ENCODE measurements at regions not wholly inside any gene's neighbourhood (a gene's known extent, or its start where the extent isn't known, plus 50 kb on each side); places are given as distances from the start of the nearest gene placed in this dataset.

- intact Hi-C loops (cut with micrococcal nuclease), result no loop called here
- H3K4me1 ChIP-seq (ENCODE audit: control insufficient read depth in 2 of 2, insufficient read depth in 2 of 2, low read length in 2 of 2), result no peaks in the 10 kb centered on the region
- H3K4me2 ChIP-seq (replicated peaks; ENCODE audit: low read depth, low read length, poor library complexity, severe bottlenecking), result no peak overlapping the region
- H3K9ac ChIP-seq (ENCODE audit: low read length), result no peak overlapping the region
- no peak overlapping the region for H3K4me3 ChIP-seq (ENCODE audit: control extremely low read depth in 1 of 5, extremely low read depth in 1 of 5, insufficient read depth in 1 of 5, low read depth in 2 of 5, low read length in 4 of 5)
- no peak overlapping the region for H3K27ac ChIP-seq (ENCODE audit: low read length in 2 of 2)
- no peak overlapping the region for H2AFZ ChIP-seq (ENCODE audit: insufficient read depth, low read depth, low read length, poor library complexity, severe bottlenecking)
- no peak for TF ChIP-seq CTCF (IDR thresholded peaks at IDR 0.05)
- TF ChIP-seq EZH2 (IDR thresholded peaks at IDR 0.05; ENCODE audit: borderline replicate concordance, insufficient read depth, low read depth, low read length, poor library complexity, severe bottlenecking), result no peak
- 42% methylated on average over 7 of the region's 8 CpGs for WGBS (ENCODE audit: insufficient coverage)
- no peaks in the 10 kb centered on the region for H3K4me1 Mint-ChIP-seq
- H4K20me1 ChIP-seq (ENCODE audit: control insufficient read depth, insufficient read depth, low read length, poor library complexity, severe bottlenecking), result no peaks in the 10 kb centered on the region
- H3K27me3 ChIP-seq (replicated peaks in 1 of 4; ENCODE audit: control extremely low read depth in 1 of 4, control insufficient read depth in 3 of 4, insufficient read depth in 4 of 4, low read length in 3 of 4), result no peaks in the 10 kb centered on the region
- no peaks in the 10 kb centered on the region for H3K79me2 ChIP-seq (ENCODE audit: control insufficient read depth, insufficient read depth, low read length)
- no peaks in the 10 kb centered on the region for H3K36me3 ChIP-seq (replicated peaks in 1 of 2; ENCODE audit: control extremely low read depth in 1 of 2, control insufficient read depth in 1 of 2, extremely low read depth in 1 of 2, insufficient read depth in 2 of 2, low read length in 1 of 2)
- ATAC-seq (ENCODE audit: low read depth), result no peak
- ChIA-PET POLR2A (no interaction called here), CTCF (no interaction called here)
- H3K4me3 Mint-ChIP-seq, result no peak overlapping the region
- H3K9me3 Mint-ChIP-seq (ENCODE audit: insufficient read depth), result no peaks in the 10 kb centered on the region
- no peaks in the 10 kb centered on the region for H3K9me3 ChIP-seq (ENCODE audit: control extremely low read depth in 1 of 3, control insufficient read depth in 2 of 3, insufficient read depth in 1 of 3, low read length in 2 of 3)
- DNase-seq, result no peak
- no peaks in the 10 kb centered on the region for H3K27me3 Mint-ChIP-seq
- H3K27ac Mint-ChIP-seq, result no peak overlapping the region
These were observed 120.7 kb upstream of the ADARB2 start for GRCh38 chr10:1858048-1858447.

GRCh38 chr10:1855911-1856310 lies 118.6 kb upstream of the ADARB2 start:
- H3K9me3 Mint-ChIP-seq (ENCODE audit: insufficient read depth), result no peaks in the 10 kb centered on the region
- intact Hi-C loops (cut with micrococcal nuclease), result no loop called here

More at GRCh38 chr10:1855911-1856310, 118.6 kb upstream of the ADARB2 start:
- Histone ChIP-seq H3K4me1 (ENCODE audit: control insufficient read depth in 2 of 2, insufficient read depth in 2 of 2, low read length in 2 of 2) (no peaks in the 10 kb centered on the region), H3K36me3 (replicated peaks in 1 of 2; ENCODE audit: control extremely low read depth in 1 of 2, control insufficient read depth in 1 of 2, extremely low read depth in 1 of 2, insufficient read depth in 2 of 2, low read length in 1 of 2) (no peaks in the 10 kb centered on the region), H3K27ac (ENCODE audit: low read length in 2 of 2) (no peak overlapping the region), H2AFZ (ENCODE audit: insufficient read depth, low read depth, low read length, poor library complexity, severe bottlenecking) (no peak overlapping the region), H3K79me2 (ENCODE audit: control insufficient read depth, insufficient read depth, low read length) (no peaks in the 10 kb centered on the region), H4K20me1 (ENCODE audit: control insufficient read depth, insufficient read depth, low read length, poor library complexity, severe bottlenecking) (no peaks in the 10 kb centered on the region), H3K9me3 (ENCODE audit: control extremely low read depth in 1 of 3, control insufficient read depth in 2 of 3, insufficient read depth in 1 of 3, low read length in 2 of 3) (no peaks in the 10 kb centered on the region), H3K4me3 (ENCODE audit: control extremely low read depth in 1 of 5, extremely low read depth in 1 of 5, insufficient read depth in 1 of 5, low read depth in 2 of 5, low read length in 4 of 5) (no peak overlapping the region), H3K9ac (ENCODE audit: low read length) (no peak overlapping the region), H3K4me2 (replicated peaks; ENCODE audit: low read depth, low read length, poor library complexity, severe bottlenecking) (no peak overlapping the region), H3K27me3 (replicated peaks in 1 of 4; ENCODE audit: control extremely low read depth in 1 of 4, control insufficient read depth in 3 of 4, insufficient read depth in 4 of 4, low read length in 3 of 4) (no peaks in the 10 kb centered on the region)
- no peak for TF ChIP-seq EZH2 (IDR thresholded peaks at IDR 0.05; ENCODE audit: borderline replicate concordance, insufficient read depth, low read depth, low read length, poor library complexity, severe bottlenecking)
- no peak for TF ChIP-seq CTCF (IDR thresholded peaks at IDR 0.05)
- WGBS (ENCODE audit: insufficient coverage), result 77% methylated on average over 8 of the region's 8 CpGs
- H3K4me1 Mint-ChIP-seq, result no peaks in the 10 kb centered on the region
- ChIA-PET CTCF (no interaction called here), POLR2A (no interaction called here)
- no peaks in the 10 kb centered on the region for H3K27me3 Mint-ChIP-seq
- ATAC-seq (ENCODE audit: low read depth) (no peak), DNase-seq (no peak)
- no peak overlapping the region for H3K4me3 Mint-ChIP-seq
- no peak overlapping the region for H3K27ac Mint-ChIP-seq

All from B cell (primary cell).